Colonic mucosa (tissue), 4 donors: ENCODE measurements at regions not wholly inside any gene's neighbourhood (a gene's known extent, or its start where the extent isn't known, plus 50 kb on each side); places are given as distances from the start of the nearest gene placed in this dataset.

Experiments
- DNase-seq: peaks from one replicate; pipeline ENCODE4 v3.0.0-alpha.2; 2020
- H3K27ac ChIP-seq: fragments of 200-600 bp; one replicate; pipeline ENCODE4 v1.8.0; 2021
- H3K27me3 ChIP-seq: fragments of 200-600 bp; one replicate; pipeline ENCODE4 v1.8.0; 2021
- H3K36me3 ChIP-seq: fragments of 200-600 bp; one replicate; pipeline ENCODE4 v1.8.0; 2021
- H3K4me1 ChIP-seq: fragments of 200-600 bp; one replicate; pipeline ENCODE4 v1.8.0; 2021; ENCODE audit warnings: mild to moderate bottlenecking
- H3K4me3 ChIP-seq: fragments of 200-600 bp; one replicate; pipeline ENCODE4 v1.8.0; 2021
- H3K9ac ChIP-seq, 2 donors: one replicate each; pipeline ENCODE4 v1.7.0; 2013; ENCODE audit warnings: control low read depth in 2 of 2, low read depth in 2 of 2, low read length in 2 of 2
- H3K9me3 ChIP-seq: fragments of 200-600 bp; one replicate; pipeline ENCODE4 v1.8.0; 2021
- CTCF ChIP-seq: fragments of 200-600 bp; IDR thresholded peaks from one replicate; pipeline ENCODE4 v1.8.0; 2022; ENCODE audit warnings: antibody characterized with exemption, mild to moderate bottlenecking
- intact Hi-C: fragments of 100-400 bp; cut with DNase I; formaldehyde crosslinking; loops from one replicate; pipeline ENCODE4 v1.14.1; 2022
- donor health status: healthy.
- donor health status: DM: no; HTN: no; CAD: no.
- donor health status: DM: no; HTN: no; CAD: no.

GRCh38 chr20:22984606-22985005, 50.5 kb upstream of the SSTR4 start:
- H3K27me3 ChIP-seq = no peaks in the 10 kb centered on the region
- no peak overlapping the region for H3K4me3 ChIP-seq
- H3K4me1 ChIP-seq = no peaks in the 10 kb centered on the region
- no peaks in the 10 kb centered on the region for H3K9me3 ChIP-seq
- intact Hi-C loops = no loop called here
- H3K36me3 ChIP-seq = no peaks in the 10 kb centered on the region
- no peak overlapping the region for H3K27ac ChIP-seq
- DNase-seq = no peak
- no peak overlapping the region for H3K9ac ChIP-seq
- no peak for TF ChIP-seq CTCF

DNA sequence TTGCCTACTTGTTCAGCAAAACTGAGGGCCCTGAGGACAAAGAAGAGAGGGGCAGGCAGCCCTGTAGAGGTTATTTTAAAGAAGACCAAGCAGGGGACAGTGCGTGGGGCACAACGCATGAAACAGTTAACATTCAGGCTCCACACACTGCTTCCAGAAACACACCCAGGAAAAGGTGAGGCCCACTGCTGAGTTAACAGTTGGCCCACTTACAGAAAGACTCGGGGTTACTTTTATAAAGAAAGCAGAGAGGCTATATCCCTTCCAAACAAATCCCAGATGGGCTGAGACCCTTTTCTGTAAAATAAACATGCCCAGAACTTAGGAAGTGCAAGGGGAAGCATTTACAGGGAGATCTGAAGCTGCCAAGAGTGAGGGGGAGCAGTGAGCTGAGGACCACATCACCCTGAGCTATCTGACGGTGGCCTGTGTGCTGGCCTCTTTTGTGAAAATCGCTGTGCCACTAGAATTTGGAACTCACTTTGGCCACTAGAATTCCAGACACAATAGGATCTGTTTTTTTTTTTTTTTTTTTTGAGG, 49.8 kb upstream of the SSTR4 start:
- Histone ChIP-seq H3K4me1 (no peaks in the 10 kb centered on the region), H3K9me3 (no peaks in the 10 kb centered on the region), H3K27ac (no peak overlapping the region), H3K36me3 (no peaks in the 10 kb centered on the region), H3K9ac (no peak overlapping the region), H3K27me3 (no peaks in the 10 kb centered on the region), H3K4me3 (no peak overlapping the region)
- no peak for DNase-seq
- TF ChIP-seq CTCF = no peak
- intact Hi-C loops = no loop called here
